NCI-H446 treated with DMSO at 0.1 percent for 48 hours (cell line): ENCODE measurements at regions not wholly inside any gene's neighbourhood (a gene's known extent, or its start where the extent isn't known, plus 50 kb on each side); places are given as distances from the start of the nearest gene placed in this dataset.
"Not testable (repeated sequence)": the region's sequence is repeated elsewhere in the genome, so short reads cannot be mapped to it uniquely, and the experiment has no call there.

Experiments used
- DNase-seq: peaks from one replicate; lab custom pipeline; 2025; lab: John Stamatoyannopoulos, UW

DNA sequence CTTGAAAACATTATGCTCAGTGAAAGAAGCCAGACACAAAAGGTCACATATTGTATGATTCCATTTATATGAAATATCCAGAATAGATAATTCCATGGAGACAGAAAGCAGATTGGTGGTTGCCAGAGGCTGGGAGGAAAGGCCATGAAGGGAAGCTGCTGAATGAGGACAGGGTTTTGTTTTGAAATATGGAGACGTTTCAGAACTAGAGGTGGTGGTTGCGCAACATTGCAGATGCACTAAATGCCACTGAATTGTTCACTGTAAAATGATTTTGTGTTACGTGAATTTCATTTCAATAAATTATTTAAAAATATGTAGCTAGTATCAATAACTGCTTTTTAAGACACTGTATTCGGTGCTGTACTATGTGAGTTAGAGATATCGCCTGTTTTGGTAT is 101.7 kb upstream of the ZNF236 start:
- DNase-seq, result no peak

DNA sequence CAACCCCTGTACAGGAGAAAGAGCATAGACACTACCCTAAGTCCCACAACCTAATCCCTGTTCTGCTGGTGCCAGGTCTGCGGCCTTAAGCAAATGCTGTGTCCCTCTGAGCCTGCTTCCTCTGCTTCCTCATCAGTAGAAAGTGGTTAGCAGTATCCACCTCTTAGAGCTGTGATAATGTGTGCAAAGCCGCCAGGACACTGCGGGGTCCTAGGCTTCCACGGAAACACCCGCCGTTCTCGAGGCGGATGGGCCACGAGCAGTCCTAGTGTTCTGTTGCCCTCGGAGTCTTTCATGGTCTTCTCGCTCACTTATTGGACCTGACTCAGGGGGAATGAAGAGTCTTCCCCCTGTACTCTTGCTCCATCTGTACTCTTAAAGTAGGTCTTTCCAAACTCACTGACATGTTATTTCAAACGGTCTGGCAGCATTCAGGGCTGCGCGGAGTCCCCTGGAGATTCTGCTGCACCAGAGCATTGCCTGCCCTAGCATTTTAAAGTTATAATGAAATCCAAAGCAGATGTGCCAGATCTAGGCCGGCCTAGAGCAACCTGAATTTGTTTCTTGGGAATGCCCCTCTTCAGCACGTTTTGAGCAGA is 107.2 kb upstream of the ZNF236 start:
- no peak for DNase-seq

DNA sequence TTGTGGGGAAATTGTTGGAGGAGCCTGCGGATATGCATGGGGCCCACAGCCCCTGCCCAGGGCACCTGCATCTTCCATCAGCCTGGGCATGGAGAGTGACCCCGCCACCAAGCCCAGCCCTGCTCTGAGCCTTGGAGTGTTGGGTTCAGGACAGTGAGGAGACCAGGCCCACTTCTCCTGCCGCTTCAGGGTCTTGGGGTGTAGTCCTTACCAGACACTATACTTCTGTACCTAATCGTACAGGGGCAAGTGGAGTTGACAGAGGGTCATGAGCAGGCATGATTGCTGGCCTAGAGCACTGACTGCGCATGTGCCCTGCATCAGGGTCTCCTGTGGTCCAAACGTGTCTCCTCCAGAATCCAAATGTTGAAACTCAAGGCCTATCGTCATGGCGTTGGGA is 108.9 kb upstream of the ZNF236 start:
- DNase-seq, result no peak

DNA sequence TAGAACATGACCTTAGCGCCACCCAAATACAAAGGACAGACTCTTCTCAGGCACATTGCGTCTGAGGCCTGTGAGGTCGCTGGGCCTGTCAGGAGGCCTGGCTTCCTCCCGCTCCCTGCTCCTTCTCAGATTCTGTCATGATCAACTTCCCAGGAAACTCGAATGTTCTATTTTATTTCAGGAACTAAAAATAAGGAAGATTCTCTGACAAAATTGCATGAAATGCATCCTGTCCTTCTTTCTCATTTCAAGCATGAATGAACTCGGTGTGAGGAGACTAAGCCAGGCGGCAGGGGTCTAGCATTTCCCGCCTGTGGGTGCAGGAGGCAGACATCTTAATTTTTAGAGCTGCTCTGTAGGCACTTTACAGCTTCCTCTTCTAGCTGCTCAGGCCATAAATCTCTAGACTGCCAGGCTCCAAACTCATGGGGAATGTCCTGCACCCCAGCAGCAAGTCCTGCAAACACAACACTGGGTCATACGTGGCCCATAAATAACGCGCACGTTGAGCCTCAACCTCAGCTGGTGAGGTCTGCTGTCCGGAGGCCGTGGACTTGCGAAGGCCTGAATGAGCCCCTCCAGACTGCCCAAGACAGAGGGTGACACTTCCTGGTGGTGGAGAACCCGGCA is 109.7 kb upstream of the ZNF236 start:
- no peak for DNase-seq

DNA sequence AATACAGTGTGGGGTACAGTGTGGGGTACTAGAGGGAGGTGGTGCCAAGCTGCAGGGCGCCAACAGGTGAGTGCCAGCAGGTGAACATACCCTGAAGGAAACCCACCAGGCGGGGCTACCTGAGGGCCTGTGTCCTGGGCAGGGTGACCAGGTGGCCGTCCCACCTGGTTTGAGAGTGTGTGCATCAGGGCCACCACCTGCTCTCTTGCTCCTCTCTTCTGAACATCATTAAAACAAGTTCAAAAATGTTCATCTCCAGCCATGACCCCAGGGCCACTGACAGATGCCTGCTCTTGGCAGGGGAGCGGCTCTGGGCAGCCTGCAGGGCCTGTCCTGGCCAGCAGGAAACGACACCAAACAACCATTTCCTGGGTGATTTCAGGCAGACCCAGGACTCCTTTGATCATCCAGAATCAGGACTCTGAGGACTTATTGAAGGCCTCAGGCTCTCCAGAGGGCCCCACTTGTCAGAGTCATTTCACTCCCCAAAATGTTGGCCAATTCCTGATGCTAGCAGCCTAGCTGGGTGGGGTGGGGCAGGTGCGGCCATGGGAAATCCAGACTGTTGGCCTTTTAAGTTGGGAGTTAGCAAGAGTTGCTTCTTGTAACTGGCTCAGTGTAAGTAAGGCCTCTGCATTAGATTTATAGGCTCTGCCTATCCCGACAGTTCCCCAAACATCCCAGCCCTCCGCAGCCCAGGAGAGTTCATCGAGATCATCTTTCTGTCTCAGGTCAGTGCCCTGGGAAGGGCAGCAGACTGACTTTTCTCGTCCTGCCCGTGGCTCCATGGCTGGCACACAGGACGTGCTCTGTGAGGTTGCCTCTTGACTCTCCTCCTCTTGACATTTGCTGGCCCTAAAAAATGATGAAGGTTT is 111.5 kb upstream of the ZNF236 start:
- no peak for DNase-seq

DNA sequence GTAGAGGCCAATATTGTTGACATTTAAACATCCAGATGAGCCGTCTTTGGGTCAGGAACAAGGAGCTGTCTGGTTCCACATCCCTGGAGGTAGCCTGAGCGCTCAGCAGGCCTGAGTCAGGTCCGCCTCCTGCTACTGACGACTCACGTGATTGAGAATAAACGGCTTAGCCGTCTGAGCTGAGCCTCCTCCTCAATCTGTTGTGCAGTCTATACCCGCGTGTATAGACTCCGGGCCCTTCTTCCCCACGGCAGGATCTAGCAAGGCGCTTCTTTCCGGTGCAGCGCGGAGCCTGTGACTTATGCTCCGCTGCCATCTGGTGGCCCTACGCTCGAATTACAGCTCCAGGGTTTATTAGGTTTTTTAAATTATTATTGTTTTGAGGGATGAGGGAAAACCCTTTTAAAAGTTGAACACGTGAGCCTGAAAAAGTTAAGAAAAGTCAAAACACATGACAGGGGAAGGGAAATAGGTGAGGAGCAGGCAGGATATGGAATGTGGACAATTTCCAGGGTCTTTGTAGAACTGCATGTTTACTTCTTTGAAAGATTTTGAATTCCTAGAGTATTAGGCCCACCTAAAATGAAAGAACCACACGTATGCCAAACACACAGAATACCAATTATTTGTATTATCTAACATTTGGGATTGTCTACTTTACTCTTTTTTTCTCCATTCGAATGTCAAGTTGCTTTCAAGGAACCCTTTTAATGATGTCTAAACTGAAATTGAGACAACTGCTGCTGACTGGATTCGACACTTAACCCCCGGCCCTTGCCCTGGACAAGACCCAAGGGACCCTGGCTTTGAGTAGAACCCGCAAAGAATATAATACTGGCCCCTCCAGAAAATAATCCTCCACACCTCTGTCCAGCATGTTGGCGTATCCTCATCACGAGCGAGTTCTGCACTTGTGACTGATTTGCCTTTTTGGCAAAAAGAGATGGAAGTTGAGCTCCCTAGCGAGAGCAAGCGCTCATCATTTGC is 112.4 kb upstream of the ZNF236 start:
- no peak for DNase-seq

DNA sequence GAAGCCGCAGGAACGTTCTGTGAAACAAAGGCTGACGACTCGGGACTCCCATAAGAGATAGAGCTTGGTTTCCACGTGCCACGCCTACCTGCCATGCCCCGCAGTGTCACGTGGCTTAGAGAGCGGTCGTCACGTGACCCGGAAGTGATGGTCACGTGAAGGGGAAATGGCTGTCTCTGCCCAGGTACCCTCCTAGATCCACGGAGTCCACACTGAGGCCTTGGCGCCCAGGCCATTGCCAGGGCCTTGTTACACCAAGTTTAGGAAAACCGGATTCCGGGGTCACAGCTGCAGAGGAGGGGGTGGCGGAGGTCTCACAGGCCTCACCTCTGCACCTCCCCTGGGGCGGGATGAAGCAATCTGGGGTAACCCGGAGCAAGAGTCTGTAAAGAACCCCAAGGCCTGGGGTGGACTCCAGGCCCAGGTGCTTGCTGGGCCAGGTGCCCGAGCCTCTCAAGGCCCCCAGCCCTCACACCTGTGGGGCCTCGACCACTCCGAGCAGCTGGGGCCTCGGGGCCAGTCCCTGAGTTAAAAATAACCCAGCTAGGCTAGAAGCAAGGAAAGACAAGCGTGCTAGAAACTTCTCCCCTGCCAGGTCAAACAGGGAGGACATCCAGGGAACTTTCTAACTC is 113.5 kb upstream of the ZNF236 start:
- DNase-seq, result no peak

DNA sequence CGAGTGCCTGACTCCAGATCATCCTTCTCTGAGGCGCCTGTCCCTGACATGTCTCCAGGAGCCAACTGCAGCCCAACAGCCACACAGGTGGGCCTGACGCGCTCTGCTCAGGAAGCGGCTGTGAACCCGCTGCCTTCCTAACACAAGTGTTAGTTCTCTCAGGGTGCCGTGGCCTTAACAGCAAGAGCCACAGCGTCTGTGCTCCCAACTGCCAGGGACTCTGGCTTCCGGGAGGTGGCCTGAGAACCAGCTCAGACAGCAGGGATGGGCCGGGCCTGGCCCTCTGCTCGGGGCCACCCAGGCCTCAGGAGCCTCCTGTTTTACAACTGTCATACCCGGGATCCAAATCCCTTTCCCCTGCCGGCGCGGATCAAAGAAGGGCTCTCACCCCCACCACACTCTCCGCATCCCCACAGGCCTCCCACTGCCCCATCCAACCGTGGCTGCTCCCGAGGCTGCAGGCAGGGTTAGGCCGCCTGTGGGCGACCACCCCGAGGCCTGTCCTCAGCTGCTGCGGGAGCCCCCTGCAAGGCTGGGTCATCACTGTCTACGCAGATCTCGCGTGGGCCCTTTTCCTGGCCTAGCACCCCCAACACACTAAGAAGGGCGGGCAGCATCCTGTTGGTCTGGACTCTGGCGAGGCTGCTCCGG is 114.2 kb upstream of the ZNF236 start:
- DNase-seq, result no peak

DNA sequence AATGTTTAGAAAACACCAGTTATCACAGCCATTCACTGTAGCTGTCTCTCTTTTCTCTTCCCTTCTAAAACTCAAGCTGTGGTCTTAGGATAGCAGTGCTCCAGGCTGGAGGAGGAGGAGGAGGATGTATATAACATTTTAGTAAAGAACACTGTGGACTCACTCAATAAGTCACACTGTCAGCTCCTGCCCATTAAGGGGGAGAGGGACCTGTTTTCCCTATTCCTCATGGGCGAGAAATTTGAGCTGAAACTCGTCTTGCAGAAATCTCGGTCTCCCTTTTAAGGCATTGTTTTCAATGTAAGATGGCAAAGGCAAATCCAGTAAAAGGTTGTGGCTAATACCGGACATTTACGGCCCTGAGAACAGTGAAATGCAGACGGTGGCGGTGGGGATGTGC is 114.8 kb upstream of the ZNF236 start:
- DNase-seq, result no peak

DNA sequence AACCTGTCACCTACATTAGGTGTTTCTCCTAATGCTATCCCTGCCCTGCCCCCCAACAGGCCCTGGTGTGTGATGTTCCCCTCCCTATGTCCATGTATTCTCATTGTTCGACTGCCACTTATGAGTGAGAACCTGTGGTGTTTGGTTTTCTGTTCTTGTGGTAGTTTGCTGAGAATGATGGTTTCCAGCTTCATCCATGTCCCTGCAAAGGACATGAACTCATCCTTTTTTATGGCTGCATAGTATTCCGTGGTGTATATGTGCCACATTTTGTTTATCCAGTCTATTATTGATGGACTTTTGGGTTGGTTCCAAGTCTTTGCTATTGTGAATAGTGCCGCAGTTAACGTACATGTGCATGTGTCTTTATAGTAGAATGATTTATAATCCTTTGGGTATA is 117.8 kb upstream of the ZNF236 start:
- not testable (repeated sequence) for DNase-seq

DNA sequence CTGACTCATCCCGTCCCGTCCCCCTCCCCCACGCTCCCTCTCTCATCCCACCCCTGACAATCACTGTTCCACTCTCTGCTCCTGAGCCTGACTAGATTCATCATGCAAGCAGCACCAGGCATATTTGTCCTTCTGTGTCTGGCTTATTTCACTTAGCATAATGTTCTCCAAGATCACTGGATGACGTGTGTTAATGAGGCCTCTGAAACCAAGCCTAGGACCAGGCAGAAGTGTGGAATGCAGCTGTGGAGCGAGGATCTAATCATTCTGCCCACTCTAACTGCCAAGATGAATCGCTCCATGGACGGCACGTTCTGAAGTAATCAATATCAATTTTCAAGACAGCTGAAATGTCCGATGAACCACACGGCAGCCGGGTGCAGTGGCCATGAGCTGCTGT is 122.4 kb upstream of the ZNF236 start:
- DNase-seq, result no peak

DNA sequence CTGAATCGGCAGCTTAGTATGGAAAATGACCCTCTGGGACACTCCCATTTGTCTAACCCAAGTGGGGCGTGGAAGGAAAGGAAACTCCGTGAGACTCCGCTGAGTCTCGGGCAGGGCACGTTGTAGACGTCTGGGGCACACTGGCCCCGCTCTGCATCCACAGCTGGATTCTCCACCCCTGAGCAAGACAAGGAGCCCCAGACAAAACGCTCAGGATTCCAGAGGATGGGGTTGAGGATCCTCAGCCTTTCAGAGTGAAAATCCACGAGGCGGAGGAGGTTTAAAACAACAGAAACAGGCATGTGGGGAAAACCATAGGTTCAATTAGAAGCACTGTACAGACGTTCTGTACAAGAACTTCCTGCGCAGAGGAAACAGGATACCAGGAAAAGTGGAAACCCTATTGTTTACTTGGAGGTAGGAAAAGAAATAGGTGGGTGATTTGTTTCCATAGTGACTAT is 124.9 kb upstream of the ZNF236 start:
- DNase-seq, result no peak

DNA sequence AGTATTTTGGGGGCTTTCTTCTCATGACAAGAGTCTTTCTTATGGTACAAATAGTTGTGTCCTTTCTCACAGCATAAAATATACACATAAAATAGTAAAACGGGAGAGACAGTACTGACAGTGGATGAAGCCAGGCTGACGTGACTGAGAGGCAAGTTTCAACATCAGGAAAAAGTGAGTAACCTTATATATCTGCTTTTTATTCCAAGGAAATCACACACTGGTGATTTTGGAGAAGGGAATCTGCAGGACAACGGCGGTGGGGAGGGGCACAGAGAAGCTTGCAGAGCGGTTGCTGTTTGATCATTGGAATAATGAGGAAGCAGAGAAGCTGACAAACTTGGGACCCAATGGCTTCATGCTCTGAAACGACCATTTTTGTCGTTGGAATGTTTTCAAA is 130.6 kb upstream of the ZNF236 start:
- DNase-seq, result no peak

DNA sequence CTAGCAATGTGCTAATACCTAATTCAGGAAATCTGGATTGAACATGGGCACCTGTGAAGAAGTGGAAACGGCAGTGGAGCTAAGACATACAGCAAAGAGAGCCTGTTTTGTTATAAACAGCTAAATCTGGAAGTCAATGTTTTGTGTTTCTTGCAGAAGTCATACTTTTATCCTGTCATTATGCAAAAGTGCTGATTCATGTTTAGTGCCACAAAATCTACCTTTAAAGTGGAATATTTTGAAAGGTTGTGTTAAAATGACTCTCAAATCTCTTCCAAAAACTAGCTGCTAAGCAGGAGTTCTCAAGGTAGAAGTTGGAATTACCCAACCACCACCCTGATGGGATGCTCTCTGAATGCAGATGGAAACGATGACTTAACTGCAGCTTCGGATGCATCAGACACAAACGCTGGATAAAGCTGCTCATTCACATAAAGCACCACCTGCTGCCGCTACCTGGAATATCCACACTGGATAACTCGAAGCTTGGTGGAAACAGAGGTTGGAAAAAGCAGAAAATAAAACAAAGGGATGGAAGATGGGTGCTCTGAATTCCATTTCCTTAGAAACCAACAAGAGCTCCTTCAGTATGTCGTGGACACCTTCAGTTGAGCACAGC is 132.6 kb upstream of the ZNF236 start:
- DNase-seq, result no peak

DNA sequence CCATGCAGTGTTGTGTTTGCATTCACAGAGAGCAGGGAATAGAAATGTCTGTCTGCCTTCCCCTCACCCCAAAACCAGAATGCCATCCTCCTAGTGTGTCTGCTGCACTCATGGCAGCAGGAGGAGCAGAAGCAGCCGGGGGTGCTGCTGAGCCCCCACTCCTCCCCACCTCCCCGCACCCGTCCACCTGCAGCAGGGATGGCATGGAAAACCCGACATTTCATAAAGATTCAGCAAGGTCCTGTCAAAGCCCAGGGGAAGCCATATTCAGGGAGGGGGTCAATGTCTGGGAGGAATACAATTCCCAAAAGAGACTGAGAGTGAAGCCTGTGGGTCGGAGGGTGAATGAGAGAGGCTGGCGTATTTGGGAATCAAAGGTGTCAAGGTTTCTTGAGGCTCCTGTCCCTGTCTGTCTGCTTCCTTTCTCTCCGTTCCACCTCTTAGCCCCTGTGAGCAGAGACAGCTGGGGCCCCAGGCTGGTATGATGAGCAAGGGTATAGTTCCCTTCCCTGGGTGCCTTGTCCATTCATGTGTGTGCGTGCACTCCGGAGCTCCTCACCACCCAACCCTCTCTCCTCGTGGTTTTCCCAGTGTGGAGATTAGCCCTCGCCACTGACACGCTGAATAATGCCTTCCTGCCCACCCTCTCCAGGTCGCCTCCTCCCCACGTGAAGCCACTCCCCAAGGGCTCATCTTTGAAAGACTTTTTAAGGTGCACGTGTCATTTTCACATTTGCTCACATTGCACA is 133.5 kb upstream of the ZNF236 start:
- no peak for DNase-seq

DNA sequence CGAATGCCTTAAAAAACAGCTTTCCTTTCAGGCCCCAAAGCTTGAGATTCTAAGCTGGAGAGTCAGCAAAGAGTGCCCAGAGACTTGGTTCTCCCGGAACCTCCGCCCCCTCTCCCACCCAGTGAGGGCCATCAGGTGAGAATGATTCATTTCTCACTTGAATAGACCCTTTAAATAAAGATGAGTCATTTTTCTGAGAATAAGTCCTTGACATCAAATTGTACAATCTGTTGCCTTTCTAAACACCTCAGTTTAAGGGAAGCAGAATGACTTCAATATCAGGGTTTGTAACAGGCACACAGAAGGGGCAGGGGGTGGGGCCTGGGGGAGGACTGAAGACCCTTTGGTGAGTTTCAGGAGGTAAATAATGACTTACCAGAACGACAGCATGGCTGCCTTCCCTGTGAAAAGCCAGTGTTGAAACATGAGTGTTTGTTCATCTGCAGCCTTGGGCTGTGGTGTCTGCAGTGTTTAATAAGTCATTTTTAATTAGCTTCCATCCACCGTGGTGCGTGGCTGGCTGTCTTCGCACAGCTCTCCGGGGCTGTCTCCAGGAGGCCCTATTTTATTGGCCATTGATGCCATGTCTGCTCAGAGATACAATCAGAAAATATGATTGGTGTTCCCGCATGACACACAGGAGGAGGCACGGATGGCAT is 134.9 kb upstream of the ZNF236 start:
- DNase-seq, result no peak

DNA sequence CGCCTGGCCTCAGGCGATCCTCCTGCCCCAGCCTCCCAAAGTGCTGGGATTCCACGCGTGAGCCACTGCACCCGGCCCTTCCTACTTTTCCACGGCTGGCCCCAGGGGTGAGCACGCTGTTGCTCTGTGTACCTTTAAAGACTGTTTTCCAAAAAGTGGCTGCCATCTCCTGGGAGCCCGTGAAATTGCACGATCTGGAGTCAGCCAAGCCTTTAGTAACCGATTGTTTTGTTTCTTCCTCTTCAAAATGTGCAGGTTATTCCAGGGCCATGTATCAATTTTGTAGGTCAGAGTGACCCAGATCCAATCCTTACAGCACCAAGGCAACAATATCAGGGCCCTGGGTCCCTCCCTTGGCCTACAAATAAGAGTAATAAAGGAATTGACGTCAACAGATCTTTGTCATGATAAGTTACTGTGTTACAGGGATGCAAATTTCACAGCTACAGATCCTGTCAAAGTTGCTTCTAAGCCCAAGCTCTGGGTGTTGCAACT is 135.6 kb upstream of the ZNF236 start:
- DNase-seq, result no peak

DNA sequence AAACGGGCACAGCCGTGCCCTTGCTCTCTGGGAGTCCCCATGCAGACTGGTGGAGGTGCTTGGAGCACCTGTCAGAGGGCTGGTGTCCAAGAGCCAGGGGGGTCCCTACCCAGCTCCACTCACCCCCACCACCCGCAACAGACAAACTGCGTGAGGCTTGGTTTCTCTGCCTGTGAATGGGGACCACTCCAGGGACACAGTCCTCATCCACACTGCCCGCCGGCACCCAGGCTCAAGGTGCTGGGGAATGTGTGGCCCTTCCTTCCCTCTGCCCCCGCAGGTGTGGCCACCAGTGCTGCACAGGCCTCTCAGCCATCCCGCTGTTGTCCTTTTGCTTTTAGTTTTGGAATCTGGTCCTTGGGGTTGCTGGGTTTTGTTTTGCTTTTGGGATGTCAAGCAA is 136.5 kb upstream of the ZNF236 start:
- no peak for DNase-seq

DNA sequence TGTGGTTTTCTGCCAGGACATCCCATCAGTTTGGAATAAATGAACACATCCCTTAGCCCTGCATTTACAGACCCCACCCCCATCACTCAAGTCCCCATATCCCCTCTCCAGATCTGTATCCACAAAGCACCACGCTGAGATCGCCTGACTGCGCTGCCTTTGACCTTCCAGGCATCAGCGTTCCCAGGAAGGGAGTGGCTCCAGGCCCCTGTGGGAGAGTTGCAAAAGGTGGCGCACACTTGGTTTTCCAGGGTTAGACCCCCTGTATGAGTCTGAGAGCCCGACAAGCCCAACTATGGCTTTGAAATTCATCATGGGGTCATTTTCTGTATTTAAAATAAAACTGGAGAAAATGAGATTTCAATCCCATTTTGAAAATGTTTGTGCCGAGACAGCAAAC is 137.0 kb upstream of the ZNF236 start:
- no peak for DNase-seq
